IPS-20b (cell line): ENCODE measurements at regions not wholly inside any gene's neighbourhood (a gene's known extent, or its start where the extent isn't known, plus 50 kb on each side); places are given as distances from the start of the nearest gene placed in this dataset.

ENCODE experiments used
- H3K27ac ChIP-seq: one replicate; pipeline ENCODE4 v1.5.1; 2013; ENCODE audit warnings: low read length
- H3K27me3 ChIP-seq: 2 replicates; pipeline ENCODE4 v1.6.1; 2013; ENCODE audit warnings: mild to moderate bottlenecking, low read length, inconsistent platforms; ENCODE audit not compliant: insufficient read depth
- H3K36me3 ChIP-seq: 2 replicates; pipeline ENCODE4 v1.6.1; 2013; ENCODE audit warnings: low read depth, mild to moderate bottlenecking, inconsistent platforms, low read length, moderate library complexity; ENCODE audit not compliant: insufficient read depth
- H3K4me1 ChIP-seq: 2 replicates; pipeline ENCODE4 v1.6.1; 2013; ENCODE audit warnings: mild to moderate bottlenecking, control low read depth, inconsistent platforms, low read length, moderate library complexity; ENCODE audit not compliant: insufficient read depth
- H3K4me3 ChIP-seq: 2 replicates; pipeline ENCODE4 v1.5.1; 2013; ENCODE audit warnings: mild to moderate bottlenecking, low read length, inconsistent platforms
- H3K9ac ChIP-seq: 2 replicates; pipeline ENCODE4 v1.6.1; 2013; ENCODE audit warnings: low read depth, mild to moderate bottlenecking, inconsistent platforms, low read length, moderate library complexity
- H3K9me3 ChIP-seq: 2 replicates; pipeline ENCODE4 v1.6.1; 2013; ENCODE audit warnings: mild to moderate bottlenecking, low read depth, low read length, inconsistent platforms; ENCODE audit not compliant: insufficient read depth

DNA sequence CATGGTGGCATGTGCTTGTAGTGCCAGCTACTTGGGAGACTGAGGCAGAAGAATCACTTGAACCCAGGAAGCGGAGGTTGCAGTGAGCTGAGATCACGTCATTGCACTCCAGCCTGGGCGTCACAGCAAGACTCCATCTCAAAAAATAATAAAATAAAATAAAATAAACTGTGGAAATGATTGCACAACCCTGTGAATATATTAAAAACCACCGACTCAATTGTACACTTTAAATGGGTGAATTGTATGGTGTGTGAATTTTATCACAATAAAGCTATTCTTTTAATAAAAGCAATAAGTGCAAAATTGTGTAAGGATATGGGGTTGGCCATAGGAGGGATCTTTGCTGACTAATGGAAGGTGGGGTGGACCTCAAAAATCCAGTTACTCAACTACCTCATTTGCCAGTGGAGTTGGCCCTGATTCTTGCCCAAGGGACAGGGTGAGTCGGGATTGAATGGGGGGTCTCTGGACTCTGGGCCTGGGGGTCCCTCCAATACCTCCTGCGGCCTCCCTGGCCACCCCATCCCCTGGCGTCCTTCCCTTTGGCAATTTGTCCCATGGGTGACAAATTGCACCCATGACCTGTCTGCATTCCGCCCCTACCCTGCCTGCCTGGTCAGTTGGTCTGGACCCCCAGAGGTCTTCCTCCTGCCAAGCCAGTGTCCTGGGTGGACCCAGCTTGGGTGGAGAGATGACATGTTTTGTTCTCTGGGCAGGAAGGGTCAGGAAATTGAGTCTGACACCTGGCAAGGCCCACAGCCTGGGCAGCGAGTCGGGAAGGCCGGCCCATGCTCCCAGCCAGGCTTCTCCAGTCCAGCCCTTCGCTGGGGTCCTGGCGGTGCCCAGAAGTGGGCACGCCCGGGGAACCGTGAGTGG lies 61.7 kb upstream of the ELN start:
- H3K9ac ChIP-seq = no peak overlapping the region
- no peaks in the 10 kb centered on the region for H3K36me3 ChIP-seq
- H3K4me1 ChIP-seq = no peaks in the 10 kb centered on the region
- no peaks in the 10 kb centered on the region for H3K27me3 ChIP-seq
- H3K27ac ChIP-seq = no peak overlapping the region
- peaks cover 13% of the 10 kb centered on the region for H3K9me3 ChIP-seq
- H3K4me3 ChIP-seq = no peak overlapping the region

DNA sequence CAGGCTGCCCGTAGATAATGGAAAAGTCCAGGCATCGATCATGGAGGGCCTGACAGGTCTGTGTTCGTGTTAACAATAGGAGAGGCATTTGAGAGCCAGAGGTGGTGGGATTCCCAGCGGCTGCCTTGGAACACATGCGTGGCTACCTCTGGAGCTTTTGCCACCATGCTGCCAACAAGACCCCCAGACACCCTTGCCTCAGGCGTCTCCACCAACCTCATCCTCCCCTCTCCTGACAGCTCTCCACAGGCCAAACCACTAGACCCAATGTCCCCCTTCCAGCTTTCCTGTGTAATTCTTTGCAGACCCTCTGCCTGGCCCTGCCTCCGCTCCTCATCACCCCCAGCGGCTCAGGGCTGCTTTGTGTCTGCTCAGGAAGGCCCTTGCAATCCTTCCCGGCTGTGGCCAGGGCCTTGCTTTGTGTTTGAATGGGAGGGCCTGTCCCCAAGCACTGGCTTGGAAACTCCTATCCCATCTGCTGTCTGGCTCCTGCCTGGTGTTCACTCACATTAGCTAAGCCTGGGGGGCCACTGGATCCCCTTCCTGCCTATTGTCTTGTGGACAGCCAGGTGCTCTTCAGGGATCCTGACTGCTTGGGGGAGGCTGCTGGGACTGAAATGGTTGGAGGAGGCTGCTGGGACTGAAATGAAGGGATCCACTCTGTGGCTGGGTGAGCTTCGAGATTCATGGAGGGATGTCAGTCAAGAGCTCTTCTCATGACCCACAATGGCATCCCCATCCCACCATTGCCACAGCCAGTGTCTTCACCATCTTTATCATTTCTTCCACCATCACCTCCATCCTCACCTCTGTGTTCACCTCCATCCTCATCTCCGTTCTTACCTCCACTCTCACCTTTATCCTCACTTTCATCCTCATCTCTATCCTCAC lies 60.8 kb upstream of the ELN start:
- Histone ChIP-seq H3K36me3 (no peaks in the 10 kb centered on the region), H3K4me1 (no peaks in the 10 kb centered on the region), H3K27ac (no peak overlapping the region), H3K27me3 (no peaks in the 10 kb centered on the region), H3K9ac (no peak overlapping the region), H3K9me3 (peaks cover 13% of the 10 kb centered on the region), H3K4me3 (no peak overlapping the region)

DNA sequence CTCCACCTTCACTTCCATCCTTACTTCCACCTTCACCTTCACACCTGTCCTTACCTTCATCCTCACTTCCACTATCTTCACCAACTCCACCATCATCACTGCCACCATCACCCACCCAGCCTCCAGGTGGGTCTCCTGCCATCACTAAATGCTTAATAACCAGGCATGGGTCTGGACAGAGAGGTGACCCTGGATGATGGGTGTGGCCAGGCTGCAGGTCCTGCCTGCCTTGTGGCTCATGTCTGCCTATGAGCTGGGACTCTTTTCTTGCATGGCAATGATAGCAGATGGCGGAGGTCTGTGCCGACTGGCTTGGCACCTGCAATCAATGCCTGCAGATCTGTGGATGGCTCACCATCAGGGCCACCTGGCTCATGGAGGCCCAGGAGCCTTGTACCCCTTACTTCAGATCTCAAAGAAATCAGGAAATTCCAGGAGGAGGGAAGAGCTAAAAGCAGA lies 60.1 kb upstream of the ELN start:
- Histone ChIP-seq H3K9ac (no peak overlapping the region), H3K4me3 (no peak overlapping the region), H3K36me3 (no peaks in the 10 kb centered on the region), H3K9me3 (peaks cover 13% of the 10 kb centered on the region), H3K27me3 (no peaks in the 10 kb centered on the region), H3K4me1 (no peaks in the 10 kb centered on the region), H3K27ac (no peak overlapping the region)

DNA sequence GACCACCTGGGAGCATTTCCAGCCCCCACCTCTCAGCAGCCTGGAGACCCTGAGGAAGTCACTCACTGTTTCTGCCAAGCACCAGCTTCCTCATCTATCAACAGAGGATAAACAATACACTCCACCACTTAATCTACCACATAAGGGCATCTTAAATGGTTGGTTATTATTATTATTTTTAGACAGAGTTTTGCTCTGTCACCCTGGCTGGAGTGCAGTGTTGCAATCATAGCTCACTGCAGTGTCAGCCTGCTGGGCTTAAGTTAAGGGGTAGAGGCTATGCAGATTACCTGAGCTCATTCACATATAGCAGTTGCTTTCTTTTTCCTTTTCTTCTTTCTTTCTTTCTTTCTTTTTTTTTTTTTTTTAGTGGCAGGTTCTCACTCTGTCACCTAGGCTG lies 59.5 kb upstream of the ELN start:
- Histone ChIP-seq H3K9ac (no peak overlapping the region), H3K4me3 (no peak overlapping the region), H3K9me3 (peaks cover 9% of the 10 kb centered on the region), H3K27me3 (no peaks in the 10 kb centered on the region), H3K27ac (no peak overlapping the region), H3K4me1 (no peaks in the 10 kb centered on the region), H3K36me3 (no peaks in the 10 kb centered on the region)

DNA sequence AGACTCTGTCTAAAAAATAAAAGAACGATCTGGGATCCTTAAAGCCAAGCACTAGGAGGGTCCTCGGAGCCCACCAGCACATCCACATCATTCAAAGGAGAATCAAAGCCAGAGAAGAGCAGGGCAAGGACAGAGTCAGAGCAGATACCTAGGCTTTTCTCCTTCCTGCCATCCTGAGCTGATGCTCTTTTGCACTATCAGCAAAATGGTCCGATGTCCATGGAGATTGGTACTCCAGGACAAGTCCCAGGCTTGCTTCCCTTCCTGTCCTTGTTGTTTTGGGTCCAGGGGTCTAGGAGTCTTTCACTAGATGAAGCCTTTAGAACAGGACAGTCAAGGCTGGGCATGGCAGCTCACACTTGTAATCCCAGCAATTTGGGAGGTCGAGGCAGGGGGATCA lies 58.0 kb upstream of the ELN start:
- H3K27ac ChIP-seq = no peak overlapping the region
- no peaks in the 10 kb centered on the region for H3K27me3 ChIP-seq
- no peaks in the 10 kb centered on the region for H3K36me3 ChIP-seq
- H3K9me3 ChIP-seq = no peaks in the 10 kb centered on the region
- H3K4me3 ChIP-seq = no peak overlapping the region
- H3K9ac ChIP-seq = no peak overlapping the region
- H3K4me1 ChIP-seq = no peaks in the 10 kb centered on the region

DNA sequence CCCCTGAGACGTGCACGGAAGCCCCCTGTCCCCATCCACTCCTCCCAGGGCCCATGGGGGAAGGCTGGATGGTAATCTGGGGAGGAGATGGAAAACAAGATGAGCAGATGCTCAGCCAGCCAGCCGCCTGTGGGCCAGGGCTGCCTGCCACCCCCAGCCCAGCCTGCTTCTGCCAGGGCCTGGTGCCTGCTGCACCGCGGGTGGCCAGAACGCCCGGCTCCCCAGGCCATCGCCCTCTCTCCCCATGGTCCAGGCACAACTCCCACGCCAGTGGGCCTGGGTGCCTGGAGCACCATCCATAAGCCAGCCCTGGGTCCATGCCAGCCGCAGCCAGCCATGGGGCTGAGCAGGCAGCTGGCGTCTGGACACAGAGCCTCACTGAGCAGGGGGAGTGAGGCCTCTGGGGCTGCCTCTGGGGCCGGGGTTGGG lies 57.2 kb upstream of the ELN start:
- H3K27me3 ChIP-seq = no peaks in the 10 kb centered on the region
- no peak overlapping the region for H3K4me3 ChIP-seq
- no peaks in the 10 kb centered on the region for H3K36me3 ChIP-seq
- H3K9me3 ChIP-seq = no peaks in the 10 kb centered on the region
- H3K4me1 ChIP-seq = no peaks in the 10 kb centered on the region
- no peak overlapping the region for H3K9ac ChIP-seq
- H3K27ac ChIP-seq = no peak overlapping the region

DNA sequence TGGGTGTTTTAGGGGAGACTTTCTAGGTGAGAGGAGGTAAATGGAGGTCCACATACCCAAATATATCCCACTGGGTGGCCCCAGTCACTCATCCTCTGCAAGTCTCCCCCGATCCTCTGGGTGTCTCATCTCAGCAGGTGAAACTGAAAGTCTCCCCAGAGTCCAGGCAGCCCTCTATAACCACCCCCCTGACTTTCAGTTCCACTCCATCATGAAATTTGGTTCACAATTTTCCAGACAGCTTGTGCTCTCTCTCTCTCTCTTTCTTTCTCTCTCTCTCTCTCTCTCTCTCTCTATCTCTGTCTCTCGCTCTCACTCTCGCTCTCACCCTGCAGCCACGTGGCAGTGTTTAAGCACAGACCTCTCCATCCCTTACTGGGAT lies 56.7 kb upstream of the ELN start:
- H3K4me3 ChIP-seq = no peak overlapping the region
- no peak overlapping the region for H3K9ac ChIP-seq
- no peaks in the 10 kb centered on the region for H3K36me3 ChIP-seq
- no peaks in the 10 kb centered on the region for H3K27me3 ChIP-seq
- H3K9me3 ChIP-seq = no peaks in the 10 kb centered on the region
- H3K4me1 ChIP-seq = no peaks in the 10 kb centered on the region
- H3K27ac ChIP-seq = no peak overlapping the region

DNA sequence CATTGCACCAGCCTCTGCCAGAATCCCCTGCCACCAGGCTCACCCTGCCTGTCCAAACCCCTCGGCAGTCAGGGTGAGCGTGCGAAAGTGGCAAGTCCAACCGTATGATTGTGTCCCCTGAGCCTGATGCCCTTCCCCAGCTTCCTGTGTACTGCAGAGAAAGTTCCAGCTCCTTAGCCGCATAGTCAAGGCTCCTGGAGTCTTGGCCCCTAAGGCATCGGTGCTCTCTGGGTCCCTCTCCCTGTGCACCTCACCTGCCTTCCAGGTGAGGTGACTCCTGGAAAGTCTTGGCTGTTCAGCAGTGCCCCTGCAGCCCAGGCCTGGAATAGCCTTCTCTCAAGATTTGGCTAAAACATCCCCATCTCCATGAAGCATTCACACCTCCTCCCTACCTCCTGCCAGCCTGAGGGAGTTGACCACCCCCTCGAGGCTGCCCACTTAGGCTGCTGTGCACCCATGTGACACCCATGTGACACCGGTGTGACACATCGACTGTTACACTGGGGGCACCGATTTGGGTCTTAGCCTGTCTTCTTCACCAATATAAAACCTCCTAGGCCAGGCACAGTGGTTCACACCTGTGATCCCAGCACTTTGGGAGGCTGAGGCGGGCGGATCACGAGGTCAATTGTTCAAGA lies 56.1 kb upstream of the ELN start:
- Histone ChIP-seq H3K27ac (no peak overlapping the region), H3K9ac (no peak overlapping the region)

DNA sequence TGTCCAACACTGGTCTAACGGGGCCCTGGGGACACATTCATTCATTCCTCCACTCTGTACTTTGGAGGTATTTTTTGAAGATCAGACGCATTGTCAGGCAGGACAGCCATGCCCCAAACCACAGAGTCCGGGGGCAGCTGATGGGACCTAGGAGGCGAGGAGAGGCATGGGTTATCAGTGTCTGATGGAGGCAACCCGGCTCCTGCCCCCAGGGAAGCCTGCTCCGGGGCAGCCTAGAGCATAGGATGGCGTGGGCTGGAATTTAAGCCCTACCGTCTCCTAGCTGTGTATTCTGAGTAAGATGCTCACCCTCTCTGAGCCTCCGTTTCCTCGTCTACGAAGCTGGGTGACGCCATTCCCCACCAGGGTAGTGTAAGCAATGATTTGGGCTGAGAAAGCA lies 55.4 kb upstream of the ELN start:
- no peak overlapping the region for H3K9ac ChIP-seq
- no peaks in the 10 kb centered on the region for H3K9me3 ChIP-seq
- H3K27me3 ChIP-seq = no peaks in the 10 kb centered on the region
- H3K4me3 ChIP-seq = no peak overlapping the region
- no peaks in the 10 kb centered on the region for H3K4me1 ChIP-seq
- no peaks in the 10 kb centered on the region for H3K36me3 ChIP-seq
- H3K27ac ChIP-seq = no peak overlapping the region

More for the DNA sequence above, 56.1 kb upstream of the ELN start:
- no peaks in the 10 kb centered on the region for H3K27me3 ChIP-seq
- H3K9me3 ChIP-seq = no peaks in the 10 kb centered on the region
- H3K36me3 ChIP-seq = no peaks in the 10 kb centered on the region
- no peak overlapping the region for H3K4me3 ChIP-seq
- H3K4me1 ChIP-seq = no peaks in the 10 kb centered on the region

DNA sequence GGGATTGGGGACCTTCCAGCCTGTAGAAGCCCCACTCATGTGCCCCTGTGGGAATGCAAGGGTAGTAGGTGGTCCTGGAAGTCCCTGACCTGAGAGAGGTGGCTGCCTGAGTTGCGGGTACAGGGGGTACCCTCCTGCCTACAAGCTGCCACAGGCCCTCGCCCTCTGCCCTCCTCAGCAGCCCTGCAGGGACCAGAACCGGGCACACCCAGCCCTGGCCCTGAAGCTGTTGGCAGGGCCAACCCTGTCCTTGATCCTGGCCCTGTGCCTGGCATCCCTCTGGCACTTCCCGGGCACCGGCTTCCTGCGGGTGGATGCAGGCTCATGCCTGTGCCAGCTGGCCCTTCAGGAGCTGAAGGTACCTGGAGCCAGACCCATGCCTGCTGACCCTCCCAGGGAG lies 54.9 kb upstream of the ELN start:
- H3K4me1 ChIP-seq = no peaks in the 10 kb centered on the region
- H3K27me3 ChIP-seq = no peaks in the 10 kb centered on the region
- H3K4me3 ChIP-seq = no peak overlapping the region
- H3K36me3 ChIP-seq = no peaks in the 10 kb centered on the region
- no peak overlapping the region for H3K9ac ChIP-seq
- H3K27ac ChIP-seq = no peak overlapping the region
- no peaks in the 10 kb centered on the region for H3K9me3 ChIP-seq

DNA sequence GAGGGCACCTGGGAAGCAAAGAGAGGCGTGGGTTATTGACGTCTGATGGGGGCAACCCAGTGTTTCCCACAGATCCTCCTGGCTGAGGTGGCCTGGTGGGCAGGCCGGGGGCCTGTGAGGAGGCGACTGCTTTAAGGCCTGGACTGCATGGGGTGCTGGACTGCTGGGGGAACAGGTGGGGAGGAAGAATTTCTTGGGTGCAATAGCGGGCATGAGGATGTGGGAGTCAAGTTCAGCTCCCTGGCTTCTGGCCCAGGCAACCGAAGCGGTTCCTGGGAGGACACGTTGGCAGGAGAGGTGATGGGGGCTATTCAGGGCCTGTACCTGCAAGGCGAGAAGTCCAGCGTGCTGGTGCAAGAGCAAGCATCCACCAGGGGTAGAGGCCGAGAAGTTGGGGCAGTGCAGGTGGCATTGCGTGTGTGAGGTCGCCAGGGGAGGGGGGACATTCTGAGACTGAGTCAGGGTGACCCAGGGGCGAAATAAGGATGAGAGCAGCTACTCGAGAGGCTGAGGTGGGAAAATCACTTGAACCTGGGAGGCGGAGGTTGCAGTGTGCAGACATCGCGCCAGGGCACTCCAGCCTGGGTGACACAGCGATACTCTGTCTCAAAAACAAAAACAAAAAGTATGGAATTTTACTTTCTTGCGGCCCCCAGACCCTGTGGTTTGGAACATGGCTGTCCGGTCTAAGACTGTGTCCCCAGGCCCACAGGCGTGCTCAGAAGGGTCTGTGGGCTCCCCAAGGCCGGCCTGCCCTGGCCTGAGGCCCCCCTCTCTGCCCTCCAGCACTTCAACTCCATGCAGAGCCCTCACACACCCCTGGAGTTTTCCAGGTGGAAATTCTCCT lies 53.6 kb upstream of the ELN start:
- H3K4me1 ChIP-seq = no peaks in the 10 kb centered on the region
- H3K27me3 ChIP-seq = no peaks in the 10 kb centered on the region
- no peaks in the 10 kb centered on the region for H3K36me3 ChIP-seq
- no peak overlapping the region for H3K27ac ChIP-seq
- no peak overlapping the region for H3K9ac ChIP-seq
- H3K9me3 ChIP-seq = no peaks in the 10 kb centered on the region
- H3K4me3 ChIP-seq = no peak overlapping the region
